ENCODE measurements at regions not wholly inside any gene's neighbourhood (a gene's known extent, or its start where the extent isn't known, plus 50 kb on each side); places are given as distances from the start of the nearest gene placed in this dataset.
"Not testable (repeated sequence)": the region's sequence is repeated elsewhere in the genome, so short reads cannot be mapped to it uniquely, and the experiment has no call there.

GRCh38 chr5:87212183-87212582 is 55.5 kb upstream of the RASA1 start:
- DNase-seq, result not testable (repeated sequence)

- DNase-seq, result not testable (repeated sequence)
These were observed 50.2 kb upstream of the RASA1 start for GRCh38 chr5:87217480-87217879.

Measured in stimulated activated naive CD4-positive, alpha-beta T cell treated with Interleukin-2 at 50 U/mL for 16 hours (primary cell).